DLD1 (cell line): ENCODE measurements at regions not wholly inside any gene's neighbourhood (a gene's known extent, or its start where the extent isn't known, plus 50 kb on each side); places are given as distances from the start of the nearest gene placed in this dataset.
"Not testable (repeated sequence)": the region's sequence is repeated elsewhere in the genome, so short reads cannot be mapped to it uniquely, and the experiment has no call there.

Experiments used
- in situ Hi-C: cut with HindIII; loops from 2 replicates; pipeline ENCODE4 v1.10.0; 2017; ENCODE audit warnings: low sequenced_read_pairs

DNA sequence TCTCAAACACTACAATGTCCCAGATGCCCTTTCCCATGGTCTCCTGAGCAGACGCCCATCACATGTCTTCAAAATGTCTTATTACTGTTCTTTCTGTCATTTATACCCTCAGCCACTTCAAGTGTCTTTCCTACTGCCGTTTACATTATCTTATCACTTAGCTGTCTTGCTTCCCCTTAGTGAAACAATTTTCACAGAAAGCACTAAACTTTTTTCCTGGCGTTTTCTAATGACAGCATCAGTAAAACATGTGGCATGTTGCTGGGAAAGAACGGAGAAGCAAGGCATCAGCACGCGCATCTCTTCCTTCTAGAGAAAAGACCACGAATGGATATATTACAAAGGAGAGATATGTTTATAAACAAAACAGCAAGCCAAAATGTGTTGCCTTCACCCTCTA, 189.7 kb upstream of the SLIT2 start:
- in situ Hi-C loops = no loop called here

DNA sequence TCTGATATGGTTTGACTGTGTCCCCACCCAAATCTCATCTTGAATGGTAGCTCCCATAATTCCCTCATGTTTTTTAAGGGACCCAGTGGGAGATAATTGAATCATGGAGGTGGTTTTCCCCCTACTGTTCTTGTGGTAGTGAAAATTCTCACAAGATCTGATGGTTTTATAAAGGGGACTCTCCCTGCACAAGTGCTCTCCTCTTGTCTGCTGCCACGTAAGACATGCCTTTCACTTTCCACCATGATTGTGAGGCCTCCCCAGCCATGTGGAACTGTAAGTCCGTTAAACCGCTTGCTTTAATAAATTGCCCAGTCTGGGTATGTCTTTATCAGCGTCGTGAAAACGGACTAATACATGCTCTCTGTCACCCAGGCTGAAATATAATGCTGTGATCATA, 200.9 kb upstream of the SLIT2 start:
- in situ Hi-C loops = no loop called here

DNA sequence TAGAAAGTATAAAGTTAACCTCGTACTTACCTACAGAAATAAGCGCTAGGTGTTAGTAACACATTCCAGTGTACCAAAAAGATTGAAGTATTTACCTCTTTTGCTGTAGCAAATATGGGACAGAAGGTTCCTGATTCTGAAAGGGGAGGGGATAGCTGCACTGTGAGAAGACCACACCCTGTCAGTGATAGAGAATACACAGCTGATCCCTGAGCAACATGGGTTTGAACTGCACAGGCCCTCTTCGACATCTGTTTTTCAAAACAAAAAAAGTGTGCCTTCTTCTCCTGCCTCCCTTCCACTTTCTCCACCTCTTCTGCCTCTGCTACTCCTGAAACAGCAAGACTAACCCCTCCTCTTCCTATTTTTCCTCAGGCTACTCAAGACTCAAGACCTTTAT, 201.8 kb upstream of the SLIT2 start:
- in situ Hi-C loops = no loop called here

DNA sequence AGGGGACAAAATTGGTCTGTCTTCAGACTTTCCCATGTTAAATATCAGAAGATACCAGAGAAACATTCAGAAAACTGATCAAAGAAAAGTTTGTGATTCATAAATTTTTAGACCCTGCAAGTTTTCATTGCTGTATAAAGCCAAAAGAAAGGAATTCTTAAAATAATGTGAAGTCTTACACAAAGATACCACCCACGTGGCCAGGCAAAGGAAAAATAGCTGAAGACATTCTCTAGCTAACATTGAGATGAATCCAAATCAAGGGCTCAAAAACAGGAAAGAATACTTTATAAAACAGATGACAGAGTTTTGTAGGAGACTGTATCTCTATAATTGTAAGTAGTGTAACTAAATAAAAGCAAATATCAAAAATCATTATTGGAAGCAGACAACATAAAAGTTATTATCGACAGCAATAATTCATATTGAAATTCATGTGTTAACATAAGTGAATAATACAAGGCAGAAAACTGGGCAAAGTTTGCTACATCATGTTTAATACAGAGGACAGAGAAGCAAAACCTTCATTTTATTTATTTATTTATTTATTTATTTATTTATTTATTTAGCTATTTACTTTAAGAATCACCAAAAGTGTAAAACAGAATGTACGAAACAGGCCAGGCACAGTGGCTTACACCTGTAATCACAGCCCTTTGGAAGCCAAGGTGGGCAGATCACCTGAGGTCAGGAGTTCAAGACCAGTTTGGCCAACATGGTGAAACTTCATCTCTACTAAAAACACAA, 204.6 kb upstream of the SLIT2 start:
- in situ Hi-C loops = no loop called here

DNA sequence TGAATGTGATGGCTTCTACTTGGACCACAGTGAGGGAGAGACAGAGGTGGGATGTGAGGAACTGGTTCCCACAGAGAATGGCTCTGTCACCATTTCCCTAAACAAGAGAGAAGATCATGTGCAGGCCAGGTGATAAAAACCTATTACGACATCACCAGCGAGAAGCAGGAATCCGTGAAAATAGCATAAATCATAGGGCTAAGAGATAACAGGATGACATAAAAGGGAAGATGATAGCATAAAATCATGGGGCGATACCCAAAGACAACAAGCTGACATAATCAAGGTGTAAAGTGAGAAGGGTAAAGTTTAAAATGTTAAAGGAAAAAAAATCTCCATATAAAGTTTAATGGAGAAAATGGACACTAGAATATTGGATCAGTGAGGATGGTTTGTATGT, 205.5 kb upstream of the SLIT2 start:
- in situ Hi-C loops = no loop called here

DNA sequence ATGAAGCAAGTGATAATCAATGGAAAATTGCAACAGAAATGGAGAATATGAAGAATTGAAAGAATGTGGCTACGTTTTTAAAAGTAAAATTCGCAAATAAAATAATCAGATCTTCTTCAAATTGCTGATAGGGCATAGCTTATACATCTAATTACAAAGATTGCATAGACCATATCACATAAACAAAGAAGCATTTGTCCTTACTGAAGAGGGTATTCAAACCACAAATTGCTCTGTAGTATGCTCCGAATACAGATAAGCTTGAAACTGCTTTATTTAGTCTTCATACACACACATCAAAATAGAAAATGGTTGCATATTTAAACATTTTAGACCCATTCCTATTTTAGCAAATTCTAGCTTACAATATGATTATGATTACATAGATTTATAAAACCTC, 206.7 kb upstream of the SLIT2 start:
- in situ Hi-C loops = no loop called here

DNA sequence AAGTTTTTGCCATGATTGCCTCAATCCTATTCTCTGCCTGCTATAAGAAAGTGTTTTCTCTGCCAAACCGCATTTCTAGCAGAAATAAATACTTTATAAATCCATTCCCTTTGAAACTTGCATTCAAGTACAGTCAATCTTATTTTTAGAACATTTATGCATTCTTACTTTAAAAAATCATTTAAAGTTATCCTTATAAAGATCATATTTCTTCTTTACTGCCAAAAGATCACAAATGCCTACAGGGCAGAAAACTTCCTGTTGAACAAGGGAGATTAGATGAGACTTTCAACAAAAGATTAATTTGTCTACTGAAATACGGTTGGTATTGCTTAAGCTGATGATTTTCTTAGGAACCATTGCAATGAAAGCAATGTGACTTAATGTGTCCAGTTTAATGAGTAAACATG, 207.2 kb upstream of the SLIT2 start:
- in situ Hi-C loops = no loop called here

DNA sequence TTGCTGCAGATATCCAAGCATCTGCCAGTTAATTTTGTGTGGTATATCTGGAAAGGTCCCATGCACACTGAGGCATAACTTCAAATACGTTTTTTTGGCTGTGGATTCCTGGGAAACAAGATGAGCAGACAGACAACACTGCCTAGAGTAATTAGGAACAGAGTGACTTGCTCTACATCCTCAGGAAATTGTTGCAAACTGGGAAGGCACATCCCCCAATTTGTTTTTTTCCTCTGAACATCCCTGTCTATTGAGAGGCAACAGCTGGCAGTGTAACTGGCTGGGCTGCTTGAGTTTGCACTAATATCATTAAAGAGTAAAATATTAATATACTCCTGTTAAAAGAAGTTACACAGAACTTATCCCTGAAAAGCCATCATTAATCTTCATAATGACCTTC, 207.7 kb upstream of the SLIT2 start:
- in situ Hi-C loops = no loop called here

DNA sequence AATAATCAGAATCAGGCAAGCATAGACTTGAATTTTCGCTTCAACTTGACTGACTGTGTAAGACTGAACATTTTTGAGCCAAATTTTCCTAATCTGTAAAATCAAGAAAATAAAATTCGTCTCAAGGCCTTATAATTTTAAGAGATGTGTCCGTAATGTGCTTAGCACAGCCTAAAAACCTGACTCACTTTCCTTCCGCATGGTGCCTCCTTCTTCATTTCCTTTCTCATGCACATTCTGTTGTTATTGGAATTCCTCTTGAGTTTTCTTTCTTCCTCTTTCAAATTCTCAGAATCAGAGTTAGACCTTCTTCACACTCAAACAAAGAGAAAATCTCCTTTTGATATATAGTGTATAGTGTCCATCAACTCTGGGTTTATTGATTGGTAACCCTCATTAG, 208.9 kb upstream of the SLIT2 start:
- in situ Hi-C loops = no loop called here

DNA sequence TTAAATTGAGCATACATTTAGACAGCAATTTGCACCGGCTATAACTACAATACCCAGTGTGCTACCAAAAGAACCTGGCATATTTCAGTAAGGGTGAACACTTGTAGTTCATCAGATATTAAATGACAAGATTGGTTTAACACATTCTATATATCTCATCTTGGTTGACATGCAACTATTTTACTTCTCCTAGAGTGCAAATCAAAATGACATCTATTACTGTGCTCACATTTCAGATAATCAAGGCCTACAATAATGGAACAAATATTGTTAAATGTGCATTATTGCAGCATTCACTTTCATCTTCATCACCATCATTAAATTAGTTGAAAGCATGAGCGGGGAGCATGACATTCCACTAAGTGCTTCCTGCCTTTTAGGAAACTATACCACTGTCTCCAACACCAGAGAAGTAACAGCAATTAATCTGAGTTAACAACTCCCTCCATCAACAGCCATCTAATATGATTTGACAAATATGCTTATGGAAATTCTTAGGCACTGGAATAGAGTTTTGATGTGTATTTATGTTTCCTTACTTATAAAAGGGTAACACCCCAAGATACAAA, 209.8 kb upstream of the SLIT2 start:
- in situ Hi-C loops = no loop called here

DNA sequence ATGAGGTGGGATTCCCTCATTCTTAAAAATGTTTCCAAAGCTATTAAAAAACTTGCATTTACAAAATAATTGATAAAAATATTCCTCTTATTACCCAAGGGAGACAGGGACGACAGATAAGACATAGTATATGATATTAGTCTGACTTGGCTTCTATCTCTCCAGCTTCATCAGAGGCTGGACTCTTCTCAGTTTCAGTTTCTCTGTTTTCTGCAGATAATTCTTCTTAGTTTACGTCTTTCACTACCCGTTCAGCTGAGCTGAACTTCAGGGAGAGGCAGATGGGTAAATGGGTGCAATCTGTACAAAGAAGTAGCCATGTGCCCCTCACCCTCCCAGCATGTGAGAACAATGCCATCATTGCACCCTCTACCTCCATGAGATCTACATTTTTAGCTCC, 214.0 kb upstream of the SLIT2 start:
- in situ Hi-C loops = no loop called here

DNA sequence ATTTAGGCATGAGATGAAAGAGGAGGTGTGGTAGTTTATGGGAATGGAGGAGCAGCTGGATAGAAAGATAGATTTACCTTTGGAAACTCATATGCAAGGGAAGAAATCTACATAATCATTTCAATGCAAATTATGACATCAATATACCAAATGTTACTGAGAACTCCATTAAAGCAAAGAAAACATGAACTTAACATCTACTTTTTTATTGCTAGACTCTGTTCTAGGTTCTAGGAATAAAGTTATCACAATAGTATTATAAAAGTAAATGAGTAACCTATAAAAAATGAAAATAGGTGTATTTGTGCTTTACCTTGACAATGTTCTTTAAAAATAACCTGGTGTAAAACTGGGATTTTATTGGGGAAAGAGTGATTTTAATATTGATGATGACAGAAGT, 221.6 kb upstream of the SLIT2 start:
- in situ Hi-C loops = no loop called here

DNA sequence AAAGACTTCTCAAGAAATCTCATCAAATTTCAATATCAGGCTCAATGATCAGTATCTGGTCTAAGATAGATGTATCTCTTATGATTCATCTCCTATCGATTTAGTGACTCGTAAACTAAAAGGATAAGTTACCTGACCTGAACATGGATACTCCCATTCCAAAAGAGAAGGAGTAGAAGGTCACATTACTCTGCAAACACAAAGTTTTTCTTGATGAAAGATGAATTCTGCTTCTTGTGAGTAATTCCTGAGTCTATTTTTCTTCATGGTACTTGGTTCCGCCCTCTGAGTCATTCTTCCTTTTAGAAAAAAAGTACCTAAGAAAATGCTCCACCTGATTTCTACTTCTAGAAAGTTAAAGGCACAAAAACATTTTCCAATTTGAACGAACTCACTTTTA, 223.1 kb upstream of the SLIT2 start:
- in situ Hi-C loops = no loop called here

DNA sequence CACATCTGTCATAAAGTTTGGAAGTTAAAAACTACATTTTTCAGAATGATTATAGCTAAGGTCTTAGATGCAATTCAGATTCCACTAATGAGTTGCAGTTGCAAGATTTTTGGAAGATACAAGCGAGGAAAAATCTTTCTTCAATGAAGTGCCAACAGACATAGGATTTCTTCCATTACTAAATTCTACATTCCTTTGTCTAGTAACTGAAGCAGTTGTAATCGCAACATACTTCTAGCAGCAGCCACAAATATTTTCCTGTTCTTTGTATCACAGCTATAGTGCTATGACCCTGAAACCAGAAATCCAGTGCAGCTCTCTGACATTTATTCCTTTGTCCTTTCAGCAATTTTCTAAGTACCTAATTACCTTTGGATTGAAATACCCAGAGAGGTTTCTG, 225.2 kb upstream of the SLIT2 start:
- in situ Hi-C loops = no loop called here

DNA sequence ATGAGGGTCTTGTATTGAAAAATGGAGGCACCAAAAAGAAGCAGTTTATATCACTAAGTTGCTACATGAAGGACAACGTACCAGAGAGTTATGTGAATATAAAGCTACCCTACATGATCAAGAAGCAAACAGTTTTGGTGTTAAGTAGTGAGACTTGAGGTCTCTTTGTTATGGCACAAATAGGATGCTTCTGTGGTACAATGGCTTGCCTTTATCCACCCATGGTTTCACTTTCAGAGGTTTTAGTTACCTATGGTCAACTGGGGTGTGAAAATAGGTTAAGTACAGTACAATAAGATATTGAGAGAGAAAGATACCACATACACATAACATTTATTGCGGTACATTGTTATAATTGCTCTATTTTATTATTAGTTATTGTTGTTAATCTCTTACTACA, 229.2 kb upstream of the SLIT2 start:
- in situ Hi-C loops = no loop called here

DNA sequence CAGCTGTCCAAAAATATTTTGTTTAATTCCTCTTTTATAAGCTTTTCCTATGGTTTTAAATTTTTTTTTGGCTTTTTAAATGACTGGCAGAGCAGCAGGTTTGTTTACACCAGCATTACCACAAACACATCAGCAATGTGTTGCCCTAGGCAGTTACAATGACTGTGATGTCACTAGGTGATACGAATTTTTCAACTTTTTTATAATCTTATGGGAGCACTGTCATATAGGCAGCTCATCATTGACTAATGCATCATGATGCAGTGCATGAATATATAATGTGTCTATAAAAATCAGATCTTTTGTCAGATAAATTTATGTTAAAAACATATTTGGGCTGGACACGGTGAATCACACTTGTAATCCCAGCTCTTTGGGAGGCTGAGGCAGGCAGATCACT, 231.6 kb upstream of the SLIT2 start:
- in situ Hi-C loops = no loop called here

DNA sequence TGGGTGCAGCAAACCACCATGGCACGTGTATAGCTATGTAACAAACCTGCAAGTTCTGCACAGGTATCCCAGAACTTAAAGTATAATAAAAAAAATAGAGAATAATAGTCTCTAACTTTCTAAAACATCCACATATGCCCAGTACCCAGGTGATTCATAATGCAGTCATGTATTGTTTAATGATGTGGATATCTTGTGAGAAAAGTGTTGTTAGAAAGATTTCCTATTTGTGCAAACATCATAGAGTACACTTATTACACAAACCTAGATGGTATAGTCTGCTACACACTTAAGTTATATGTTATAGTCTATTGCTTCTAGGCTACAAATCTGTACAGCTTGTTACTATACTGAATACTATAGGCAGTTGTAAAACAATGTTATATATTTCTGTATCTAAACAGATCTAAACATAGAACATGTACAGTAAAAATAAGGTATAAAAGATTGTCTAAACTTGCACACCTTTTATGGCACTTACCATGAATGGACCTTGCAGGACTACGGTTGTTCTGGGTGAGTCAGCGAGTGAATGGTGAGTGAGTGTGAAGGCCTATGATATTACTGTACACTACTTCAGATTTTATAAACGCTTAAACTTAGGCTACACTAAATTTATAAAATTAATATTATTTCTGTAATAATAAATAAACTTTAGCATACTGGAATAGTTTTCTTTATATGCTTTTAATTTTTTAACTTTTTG, 232.2 kb upstream of the SLIT2 start:
- in situ Hi-C loops = no loop called here

DNA sequence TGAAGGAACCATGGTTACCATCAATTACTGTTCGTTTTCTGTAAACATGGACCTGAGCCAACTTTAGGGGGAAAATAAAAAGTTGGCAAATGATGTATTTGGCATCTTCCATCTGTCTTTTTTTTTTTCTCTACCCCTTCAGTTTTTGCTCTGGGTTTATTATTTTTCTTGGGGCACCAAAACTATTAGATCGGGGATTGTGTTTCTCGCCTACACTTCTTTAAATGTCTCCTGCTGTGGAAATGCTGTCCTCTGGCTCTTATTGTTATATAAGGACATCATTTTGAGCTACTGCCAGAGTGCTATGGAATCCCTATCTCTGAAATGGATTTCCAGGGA, 234.0 kb upstream of the SLIT2 start:
- in situ Hi-C loops = no loop called here

DNA sequence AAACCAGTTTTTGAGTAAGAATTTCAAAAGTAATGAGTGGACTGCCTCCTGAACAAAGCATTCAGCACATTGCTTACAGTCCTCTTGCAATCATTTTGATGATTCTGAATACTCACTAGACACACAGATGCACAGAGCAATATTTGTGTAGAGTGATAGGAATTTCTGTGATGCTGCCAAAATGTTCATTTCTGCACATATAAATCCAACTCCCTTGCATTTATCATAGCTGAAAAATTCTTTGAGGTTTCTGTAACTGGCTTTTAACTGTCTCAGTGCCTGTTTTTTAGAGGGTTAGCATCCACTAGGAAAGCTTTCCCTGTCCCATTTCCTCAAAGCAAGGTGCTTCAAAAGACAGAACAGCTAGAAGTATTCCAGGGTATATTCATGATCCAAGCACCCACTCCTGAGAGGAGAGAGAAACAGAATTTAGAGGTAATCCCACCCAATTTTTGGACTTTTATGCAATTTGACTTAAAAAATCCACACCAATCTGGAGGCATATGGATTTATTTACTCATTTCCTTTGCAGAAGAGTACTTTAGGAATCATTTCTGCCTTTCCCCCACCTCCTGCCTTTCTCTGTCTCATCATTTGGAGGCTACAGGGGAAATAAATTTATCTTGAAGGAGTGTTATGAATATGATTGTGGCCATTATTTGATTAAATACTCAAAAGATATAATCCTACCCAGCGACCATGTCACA, 234.5 kb upstream of the SLIT2 start:
- in situ Hi-C loops = no loop called here

DNA sequence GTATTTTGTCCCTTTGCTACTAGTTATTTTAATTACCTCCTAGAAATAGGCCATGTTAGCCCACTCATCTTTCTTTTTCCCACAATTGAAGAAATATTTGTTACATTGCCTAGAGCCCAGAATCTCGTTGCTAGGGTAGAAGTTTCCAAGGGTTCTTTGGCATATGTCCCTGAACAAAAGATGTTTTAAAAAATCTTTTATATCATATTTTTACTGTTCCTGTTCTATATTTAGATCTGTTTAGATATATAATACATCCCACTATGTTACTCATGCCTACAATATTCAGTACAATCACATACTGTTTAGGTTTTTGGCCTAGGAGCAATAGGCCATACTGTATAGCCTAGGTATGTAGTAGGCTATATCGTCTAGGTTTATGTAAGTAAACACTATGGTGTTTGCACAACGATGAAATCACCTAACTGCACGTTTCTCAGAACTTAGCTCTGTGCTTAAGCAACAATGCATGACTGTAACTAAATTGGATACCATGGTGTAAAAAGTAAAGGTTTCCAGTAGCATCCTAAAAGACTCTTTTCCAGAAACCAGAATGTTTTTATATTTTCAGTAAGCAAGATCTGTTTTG, 236.0 kb upstream of the SLIT2 start:
- in situ Hi-C loops = no loop called here

DNA sequence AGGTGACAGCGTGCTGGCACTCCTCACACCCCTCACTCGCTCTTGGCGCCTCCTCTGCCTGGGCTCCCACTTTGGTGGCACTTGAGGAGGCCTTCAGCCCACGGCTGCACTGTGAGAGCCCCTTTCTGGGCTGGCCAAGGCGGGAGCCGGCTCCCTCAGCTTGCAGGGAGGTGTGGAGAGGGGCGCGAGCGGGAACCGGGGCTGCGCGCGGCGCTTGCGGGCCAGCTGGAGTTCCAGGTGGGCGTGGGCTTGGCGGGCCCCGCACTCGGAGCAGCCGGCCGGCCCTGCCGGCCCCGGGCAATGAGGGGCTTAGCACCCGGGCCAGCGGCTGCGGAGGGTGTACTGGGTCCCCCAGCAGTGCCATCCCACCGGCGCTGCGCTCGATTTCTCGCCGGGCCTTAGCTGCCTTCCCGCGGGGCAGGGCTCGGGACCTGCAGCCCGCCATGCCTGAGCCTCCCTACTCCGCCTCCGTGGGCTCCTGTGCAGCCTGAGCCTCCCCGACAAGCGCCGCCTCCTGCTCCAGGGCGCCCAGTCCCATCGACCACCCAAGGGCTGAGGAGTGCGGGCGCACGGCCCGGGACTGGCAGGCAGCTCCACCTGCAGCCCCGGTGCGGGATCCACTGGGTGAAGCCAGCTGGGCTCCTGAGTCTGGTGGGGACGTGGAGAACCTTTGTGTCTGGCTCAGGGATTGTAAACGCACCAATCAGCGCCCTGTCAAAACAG, 247.7 kb upstream of the SLIT2 start:
- in situ Hi-C loops = not testable (repeated sequence)
